ENCODE measurements at regions not wholly inside any gene's neighbourhood (a gene's known extent, or its start where the extent isn't known, plus 50 kb on each side); places are given as distances from the start of the nearest gene placed in this dataset.

- no peak overlapping the region for H2BK20ac ChIP-seq (ENCODE audit: low read depth, low read length, poor library complexity, severe bottlenecking)
- no peak overlapping the region for H3T11ph ChIP-seq (ENCODE audit: low read length)
- H4K91ac ChIP-seq (ENCODE audit: insufficient read length, low read depth, low read length) = no peak overlapping the region
- no peak overlapping the region for H3K27ac Mint-ChIP-seq
- H3K23ac ChIP-seq (ENCODE audit: insufficient read length, low read depth, low read length) = no peak overlapping the region
- H3K9me3 ChIP-seq (ENCODE audit: control insufficient read depth, low read depth, low read length) = no peaks in the 10 kb centered on the region
- H2AFZ ChIP-seq (ENCODE audit: low read length) = no peak overlapping the region
- H3K27me3 Mint-ChIP-seq (ENCODE audit: low read depth) = no peaks in the 10 kb centered on the region
- DNase-seq = no peak
- H3K4me3 Mint-ChIP-seq = no peak overlapping the region
- no peak overlapping the region for H2AK5ac ChIP-seq (ENCODE audit: insufficient read length, low read length)
- no peak overlapping the region for H3K18ac ChIP-seq (ENCODE audit: insufficient read length, low read depth, low read length)
- no peaks in the 10 kb centered on the region; the same call in 1 of the 2 replicates for H3K4me1 ChIP-seq (ENCODE audit: insufficient read depth, low read length)
- WGBS (ENCODE audit: extremely low coverage, insufficient read length, low lambda C conversion rate) = no CpG with 5 or more reads among the region's 6 CpGs
- H3K4me1 Mint-ChIP-seq = peaks cover 13 to 15% of the 10 kb centered on the region in 2 experiments
- no peaks in the 10 kb centered on the region for H4K20me1 ChIP-seq (ENCODE audit: control insufficient read depth, insufficient read depth, insufficient read length)
- no peak overlapping the region for H3K9ac ChIP-seq (ENCODE audit: extremely low read depth, insufficient read length, low read length)
- no peak overlapping the region for H2BK120ac ChIP-seq (ENCODE audit: low read depth, low read length, poor library complexity, severe bottlenecking)
- no peak overlapping the region for H3K27ac ChIP-seq (ENCODE audit: insufficient read length, low read depth, low read length)
- no peak overlapping the region for H2BK15ac ChIP-seq (ENCODE audit: low read depth, low read length)
- H3K79me1 ChIP-seq (ENCODE audit: insufficient read depth, low read depth, low read length, poor library complexity, severe bottlenecking) = no peaks in the 10 kb centered on the region
- no peaks in the 10 kb centered on the region for H3K9me3 Mint-ChIP-seq
- no peaks in the 10 kb centered on the region for H3K79me2 ChIP-seq (ENCODE audit: insufficient read depth, low read length)
- H3K4ac ChIP-seq (ENCODE audit: low read depth, low read length) = no peak overlapping the region
- H3K14ac ChIP-seq (ENCODE audit: insufficient read depth, low read length) = no peak overlapping the region
- no peak overlapping the region for H3K56ac ChIP-seq (ENCODE audit: insufficient read length, low read depth, low read length)
- H2BK5ac ChIP-seq (ENCODE audit: insufficient read length, low read length) = no peak overlapping the region
- H4K8ac ChIP-seq (replicated peaks; ENCODE audit: insufficient read length, low read depth, low read length) = no peak overlapping the region
- TF ChIP-seq CTCF (conservative IDR thresholded peaks at IDR 0.05) = no peak
- H3K36me3 Mint-ChIP-seq (ENCODE audit: insufficient read depth in 1 of 3, low read depth in 3 of 3) = peaks cover 0 to 2% (median 0%) of the 10 kb centered on the region in 3 experiments; a peak in 1 of 7 replicates
- H4K5ac ChIP-seq (ENCODE audit: insufficient read length, low read depth, low read length) = no peak overlapping the region
- H2BK12ac ChIP-seq (ENCODE audit: insufficient read length, low read depth, low read length) = no peak overlapping the region
- no peak overlapping the region for H3K4me2 ChIP-seq (ENCODE audit: insufficient read depth, insufficient read length, low read length)
- no peaks in the 10 kb centered on the region for H3K23me2 ChIP-seq (ENCODE audit: insufficient read length, low read depth, low read length, poor library complexity, severe bottlenecking)
- no peaks in the 10 kb centered on the region for H3K27me3 ChIP-seq (ENCODE audit: insufficient read depth, low read length)
Observed at GRCh38 chr3:73781541-73781940, 156.8 kb upstream of the PDZRN3 start.

Data from H9 (cell line).